ENCODE measurements at regions not wholly inside any gene's neighbourhood (a gene's known extent, or its start where the extent isn't known, plus 50 kb on each side); places are given as distances from the start of the nearest gene placed in this dataset.

GRCh38 chrX:39726771-39727170 is 371.0 kb downstream of the BCOR start:
- H4K20me1 ChIP-seq (ENCODE audit: low read depth, low read length), result no peaks in the 10 kb centered on the region
- no peak overlapping the region for H3K4me2 ChIP-seq (ENCODE audit: low read depth, low read length, poor library complexity, severe bottlenecking)
- no peak overlapping the region for H2AFZ ChIP-seq (ENCODE audit: low read depth, low read length, severe bottlenecking)
- H3K4me3 ChIP-seq (ENCODE audit: insufficient read depth, low read length, poor library complexity, severe bottlenecking), result no peak overlapping the region
- no peaks in the 10 kb centered on the region for H3K79me2 ChIP-seq (ENCODE audit: insufficient read depth, low read length)
- H3K27me3 ChIP-seq (ENCODE audit: low read length), result no peaks in the 10 kb centered on the region
- H3F3A ChIP-seq (ENCODE audit: insufficient read depth), result no peaks in the 10 kb centered on the region
- no peaks in the 10 kb centered on the region for H3K9me3 ChIP-seq (ENCODE audit: insufficient read depth, low read length)
- H3K9ac ChIP-seq (ENCODE audit: low read length), result no peak overlapping the region
- H3K9me2 ChIP-seq (replicated peaks; ENCODE audit: insufficient read depth, low read length), result no peaks in the 10 kb centered on the region
- H3K27ac ChIP-seq (ENCODE audit: low read depth, low read length), result no peak overlapping the region
- H3K36me3 ChIP-seq (ENCODE audit: low read length), result no peaks in the 10 kb centered on the region
- no peak for TF ChIP-seq EZH2phosphoT487 (conservative IDR thresholded peaks at IDR 0.05; ENCODE audit: low read length)
- TF ChIP-seq, protein P1, sequence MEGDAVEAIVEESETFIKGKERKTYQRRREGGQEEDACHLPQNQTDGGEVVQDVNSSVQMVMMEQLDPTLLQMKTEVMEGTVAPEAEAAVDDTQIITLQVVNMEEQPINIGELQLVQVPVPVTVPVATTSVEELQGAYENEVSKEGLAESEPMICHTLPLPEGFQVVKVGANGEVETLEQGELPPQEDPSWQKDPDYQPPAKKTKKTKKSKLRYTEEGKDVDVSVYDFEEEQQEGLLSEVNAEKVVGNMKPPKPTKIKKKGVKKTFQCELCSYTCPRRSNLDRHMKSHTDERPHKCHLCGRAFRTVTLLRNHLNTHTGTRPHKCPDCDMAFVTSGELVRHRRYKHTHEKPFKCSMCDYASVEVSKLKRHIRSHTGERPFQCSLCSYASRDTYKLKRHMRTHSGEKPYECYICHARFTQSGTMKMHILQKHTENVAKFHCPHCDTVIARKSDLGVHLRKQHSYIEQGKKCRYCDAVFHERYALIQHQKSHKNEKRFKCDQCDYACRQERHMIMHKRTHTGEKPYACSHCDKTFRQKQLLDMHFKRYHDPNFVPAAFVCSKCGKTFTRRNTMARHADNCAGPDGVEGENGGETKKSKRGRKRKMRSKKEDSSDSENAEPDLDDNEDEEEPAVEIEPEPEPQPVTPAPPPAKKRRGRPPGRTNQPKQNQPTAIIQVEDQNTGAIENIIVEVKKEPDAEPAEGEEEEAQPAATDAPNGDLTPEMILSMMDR (IDR thresholded peaks at IDR 0.05; ENCODE audit: insufficient read depth, low read length, poor library complexity, severe bottlenecking), result no peak

- H2AFZ ChIP-seq (ENCODE audit: low read depth, low read length, severe bottlenecking), result no peak overlapping the region
- H3K4me3 ChIP-seq (ENCODE audit: insufficient read depth, low read length, poor library complexity, severe bottlenecking), result no peak overlapping the region
- H3K4me2 ChIP-seq (ENCODE audit: low read depth, low read length, poor library complexity, severe bottlenecking), result no peak overlapping the region
- H3K27me3 ChIP-seq (ENCODE audit: low read length), result no peaks in the 10 kb centered on the region
- TF ChIP-seq EZH2phosphoT487 (conservative IDR thresholded peaks at IDR 0.05; ENCODE audit: low read length), result no peak
- TF ChIP-seq, protein P1 (IDR thresholded peaks at IDR 0.05; ENCODE audit: insufficient read depth, low read length, poor library complexity, severe bottlenecking), result no peak
- H3K79me2 ChIP-seq (ENCODE audit: insufficient read depth, low read length), result no peaks in the 10 kb centered on the region
- H3K9me3 ChIP-seq (ENCODE audit: insufficient read depth, low read length), result no peaks in the 10 kb centered on the region
- no peak overlapping the region for H3K27ac ChIP-seq (ENCODE audit: low read depth, low read length)
- H3K36me3 ChIP-seq (ENCODE audit: low read length), result no peaks in the 10 kb centered on the region
- no peaks in the 10 kb centered on the region for H3F3A ChIP-seq (ENCODE audit: insufficient read depth)
- no peaks in the 10 kb centered on the region for H4K20me1 ChIP-seq (ENCODE audit: low read depth, low read length)
- H3K9ac ChIP-seq (ENCODE audit: low read length), result no peak overlapping the region
- no peaks in the 10 kb centered on the region for H3K9me2 ChIP-seq (replicated peaks; ENCODE audit: insufficient read depth, low read length)
Measured at GRCh38 chrX:39728025-39728424, 369.7 kb downstream of the BCOR start.

- Histone ChIP-seq H3K79me2 (ENCODE audit: insufficient read depth, low read length) (no peaks in the 10 kb centered on the region), H3K27ac (ENCODE audit: low read depth, low read length) (no peak overlapping the region), H3F3A (ENCODE audit: insufficient read depth) (no peaks in the 10 kb centered on the region), H3K4me3 (ENCODE audit: insufficient read depth, low read length, poor library complexity, severe bottlenecking) (no peak overlapping the region), H3K9me2 (replicated peaks; ENCODE audit: insufficient read depth, low read length) (no peaks in the 10 kb centered on the region), H3K4me2 (ENCODE audit: low read depth, low read length, poor library complexity, severe bottlenecking) (no peak overlapping the region), H2AFZ (ENCODE audit: low read depth, low read length, severe bottlenecking) (no peak overlapping the region), H3K27me3 (ENCODE audit: low read length) (no peaks in the 10 kb centered on the region), H3K36me3 (ENCODE audit: low read length) (no peaks in the 10 kb centered on the region), H3K9me3 (ENCODE audit: insufficient read depth, low read length) (no peaks in the 10 kb centered on the region), H3K9ac (ENCODE audit: low read length) (no peak overlapping the region), H4K20me1 (ENCODE audit: low read depth, low read length) (no peaks in the 10 kb centered on the region)
- TF ChIP-seq EZH2phosphoT487 (conservative IDR thresholded peaks at IDR 0.05; ENCODE audit: low read length), result no peak
- TF ChIP-seq, protein P1 (IDR thresholded peaks at IDR 0.05; ENCODE audit: insufficient read depth, low read length, poor library complexity, severe bottlenecking), result no peak
Measured at GRCh38 chrX:39728852-39729598, 368.7 kb downstream of the BCOR start.
